ENCODE measurements at regions not wholly inside any gene's neighbourhood (a gene's known extent, or its start where the extent isn't known, plus 50 kb on each side); places are given as distances from the start of the nearest gene placed in this dataset.
"Not testable (repeated sequence)": the region's sequence is repeated elsewhere in the genome, so short reads cannot be mapped to it uniquely, and the experiment has no call there.

DNA sequence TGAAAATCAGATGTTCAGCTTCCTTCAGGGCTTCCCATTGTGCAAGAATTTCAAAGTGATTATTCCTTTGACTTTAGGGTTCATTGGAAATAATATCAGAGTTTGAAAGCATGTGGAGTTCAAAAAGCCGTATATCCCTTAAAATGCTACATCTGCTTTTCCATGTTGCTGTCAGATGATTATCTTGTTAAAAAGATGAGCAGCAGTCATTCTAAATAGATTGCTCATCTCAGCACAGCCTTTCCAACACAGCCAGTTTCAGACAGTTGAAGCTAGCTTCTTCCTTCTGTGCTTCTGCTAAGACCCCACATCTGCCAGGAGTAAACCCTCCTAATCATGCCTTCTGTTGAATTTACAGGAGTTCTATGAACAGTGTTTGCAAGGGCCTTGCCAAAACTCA lies 204.4 kb upstream of the PTER start:
- no peaks in the 10 kb centered on the region for H3K27me3 ChIP-seq (ENCODE audit: control insufficient read depth, insufficient read depth, low read length)
- H3K36me3 ChIP-seq (replicated peaks; ENCODE audit: control insufficient read depth, insufficient read depth, low read length): no peaks in the 10 kb centered on the region
- no peak for DNase-seq
- no peak overlapping the region for H3K4me3 ChIP-seq (ENCODE audit: insufficient read depth, low read depth, low read length)

DNA sequence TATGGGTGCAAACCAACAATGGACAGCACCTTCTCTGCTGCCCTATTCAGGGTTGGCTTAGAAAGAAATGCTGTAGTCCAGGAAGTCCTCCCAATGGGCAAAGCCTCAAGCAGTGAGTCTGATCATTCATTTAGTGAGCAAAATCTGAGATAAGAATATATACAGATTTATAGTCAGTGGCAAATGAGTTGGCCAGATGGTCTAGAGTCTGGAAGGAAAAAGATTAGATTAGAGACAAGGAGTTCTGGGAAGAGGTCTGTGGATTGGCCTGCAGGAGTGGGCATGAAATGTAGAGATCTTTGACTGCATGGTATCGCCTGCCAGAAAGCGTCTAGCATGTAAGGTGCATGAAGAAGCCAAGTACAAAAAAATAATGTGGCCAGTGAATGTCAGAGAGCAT lies 201.9 kb upstream of the PTER start:
- DNase-seq: no peak
- no peaks in the 10 kb centered on the region for H3K36me3 ChIP-seq (replicated peaks; ENCODE audit: control insufficient read depth, insufficient read depth, low read length)
- H3K4me3 ChIP-seq (ENCODE audit: insufficient read depth, low read depth, low read length): no peak overlapping the region
- H3K27me3 ChIP-seq (ENCODE audit: control insufficient read depth, insufficient read depth, low read length): no peaks in the 10 kb centered on the region

DNA sequence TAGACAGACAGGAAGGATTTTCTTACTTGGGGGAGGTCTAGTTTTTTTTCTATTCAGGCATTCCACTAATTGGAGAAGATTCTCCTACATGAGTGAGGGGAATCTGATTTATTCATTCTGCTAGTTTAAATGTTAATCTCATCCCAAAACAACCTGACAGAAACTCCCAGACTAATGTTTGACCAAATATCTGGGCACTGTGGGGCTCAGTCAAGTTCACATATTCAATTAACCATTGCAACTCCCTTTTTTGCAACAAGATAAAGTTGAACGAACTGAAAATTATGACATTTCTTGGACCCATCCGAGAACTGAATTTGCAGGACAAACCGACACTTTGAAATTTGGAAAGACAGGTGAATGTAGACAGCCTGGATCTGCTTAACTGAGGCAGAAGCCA lies 194.4 kb upstream of the PTER start:
- Histone ChIP-seq H3K4me3 (ENCODE audit: insufficient read depth, low read depth, low read length) (no peak overlapping the region), H3K36me3 (replicated peaks; ENCODE audit: control insufficient read depth, insufficient read depth, low read length) (no peaks in the 10 kb centered on the region), H3K27me3 (ENCODE audit: control insufficient read depth, insufficient read depth, low read length) (no peaks in the 10 kb centered on the region)
- no peak for DNase-seq

DNA sequence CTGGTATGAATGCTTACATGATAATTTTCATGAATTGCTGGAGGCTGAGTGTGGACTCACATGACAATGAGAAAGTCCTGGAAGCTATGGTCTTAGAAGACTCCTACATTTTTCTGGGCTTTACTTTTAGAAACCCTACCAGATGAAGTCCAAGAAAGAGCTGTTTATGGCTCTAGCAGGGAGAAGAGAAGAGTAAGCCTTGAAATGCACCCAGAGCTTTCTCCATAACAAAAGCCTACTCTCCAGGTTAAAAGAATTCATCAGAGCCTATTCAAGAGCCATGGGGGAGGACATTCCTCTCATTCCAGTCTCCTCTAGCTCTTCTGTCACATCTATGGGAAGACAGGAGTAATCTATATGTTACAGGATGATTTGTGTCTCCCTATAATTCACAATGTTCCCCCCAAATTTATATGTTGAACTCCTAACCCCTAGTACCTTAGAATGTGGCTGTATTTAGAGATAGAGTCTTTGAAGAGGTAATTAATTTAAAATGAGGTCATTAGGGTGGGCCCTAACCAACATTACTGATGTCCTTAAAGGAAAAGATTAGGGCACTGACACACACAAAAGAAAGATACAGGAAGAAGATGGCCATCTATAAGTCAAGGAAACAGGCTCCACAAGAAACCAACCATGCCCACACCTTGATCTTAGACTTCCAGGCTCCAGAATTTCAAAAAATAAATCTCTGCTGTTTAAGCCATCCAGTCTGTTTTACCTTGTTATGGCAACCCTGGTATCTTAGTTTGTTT lies 193.8 kb upstream of the PTER start:
- no peaks in the 10 kb centered on the region for H3K27me3 ChIP-seq (ENCODE audit: control insufficient read depth, insufficient read depth, low read length)
- H3K4me3 ChIP-seq (ENCODE audit: insufficient read depth, low read depth, low read length): no peak overlapping the region
- H3K36me3 ChIP-seq (replicated peaks; ENCODE audit: control insufficient read depth, insufficient read depth, low read length): no peaks in the 10 kb centered on the region
- DNase-seq: peak; percentile 71

DNA sequence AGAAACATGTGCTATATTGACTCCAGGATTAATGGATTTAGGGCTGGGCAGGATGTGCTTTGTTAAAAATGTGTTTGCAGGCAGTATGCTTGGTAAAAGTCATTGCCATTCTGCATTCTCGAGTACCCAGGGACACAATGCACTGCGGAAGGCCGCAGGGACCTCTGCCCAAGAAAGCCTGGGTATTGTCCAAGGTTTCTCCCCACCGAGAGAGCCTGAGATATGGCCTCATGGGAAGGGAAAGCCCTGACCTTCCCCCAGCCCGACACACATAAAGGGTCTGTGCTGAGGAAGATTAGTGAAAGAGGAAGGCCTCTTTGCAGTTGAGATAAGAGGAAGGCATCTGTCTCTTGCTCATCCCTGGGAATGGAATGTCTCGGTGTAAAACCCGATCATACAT lies 186.7 kb upstream of the PTER start:
- DNase-seq; H3K27me3 ChIP-seq (ENCODE audit: control insufficient read depth, insufficient read depth, low read length); H3K4me3 ChIP-seq (ENCODE audit: insufficient read depth, low read depth, low read length); H3K36me3 ChIP-seq (replicated peaks; ENCODE audit: control insufficient read depth, insufficient read depth, low read length): not testable (repeated sequence)

DNA sequence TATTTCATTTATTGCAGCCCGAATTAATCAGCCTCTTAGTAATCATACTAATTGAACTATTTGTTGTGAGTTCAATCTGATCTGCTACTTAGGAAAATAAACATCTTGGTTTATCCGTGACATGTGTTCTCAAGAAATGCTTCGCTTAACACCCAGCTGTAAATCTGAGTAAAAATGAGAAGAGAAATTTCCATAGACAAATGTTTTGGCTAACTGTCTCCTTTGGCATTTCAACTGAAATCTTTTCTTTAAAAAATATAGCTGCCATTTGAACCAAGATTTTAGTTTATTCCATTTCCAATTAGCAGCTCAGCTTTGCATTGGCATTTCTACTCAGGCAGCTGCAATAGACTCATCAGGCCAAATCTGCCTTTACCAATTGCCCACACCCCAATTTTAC lies 180.5 kb upstream of the PTER start:
- no peaks in the 10 kb centered on the region for H3K27me3 ChIP-seq (ENCODE audit: control insufficient read depth, insufficient read depth, low read length)
- no peak for DNase-seq
- H3K36me3 ChIP-seq (replicated peaks; ENCODE audit: control insufficient read depth, insufficient read depth, low read length): no peaks in the 10 kb centered on the region
- H3K4me3 ChIP-seq (ENCODE audit: insufficient read depth, low read depth, low read length): no peak overlapping the region

DNA sequence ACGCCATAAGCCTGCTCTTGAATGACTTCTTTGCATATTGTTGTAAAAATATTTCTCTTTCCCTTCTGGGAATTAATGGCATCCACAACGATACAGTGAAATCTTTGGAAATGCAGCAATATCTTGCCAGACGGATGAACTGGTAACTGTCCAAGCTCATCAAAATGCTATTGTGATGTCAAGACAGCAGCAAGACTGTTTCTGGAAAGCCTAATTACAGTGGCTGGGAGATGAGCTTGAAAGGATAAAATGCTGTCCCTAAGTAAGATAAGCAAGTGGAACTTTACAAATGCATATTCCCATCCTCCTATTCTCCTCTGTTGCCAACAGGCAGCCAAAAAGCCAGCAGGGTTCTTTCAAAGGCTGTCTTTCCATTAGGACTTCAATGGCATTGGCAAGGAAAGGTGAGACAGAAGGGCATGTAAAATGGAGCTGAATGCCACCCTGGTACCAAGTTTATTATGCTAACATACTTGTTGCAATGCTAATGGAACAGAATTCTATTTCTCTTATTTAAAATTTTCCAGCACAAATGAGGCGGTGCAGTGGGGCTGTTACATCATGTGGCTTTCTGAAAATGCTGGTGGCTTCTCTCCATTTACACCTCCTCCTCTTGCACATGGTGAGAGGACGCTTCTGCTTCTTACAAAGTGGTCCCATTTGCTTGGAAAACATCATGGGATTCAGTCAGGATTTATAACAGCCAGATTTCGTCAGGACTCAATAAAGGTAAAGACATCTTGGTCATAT lies 178.3 kb upstream of the PTER start:
- H3K27me3 ChIP-seq (ENCODE audit: control insufficient read depth, insufficient read depth, low read length): no peaks in the 10 kb centered on the region
- H3K4me3 ChIP-seq (ENCODE audit: insufficient read depth, low read depth, low read length): no peak overlapping the region
- H3K36me3 ChIP-seq (replicated peaks; ENCODE audit: control insufficient read depth, insufficient read depth, low read length): no peaks in the 10 kb centered on the region
- DNase-seq: no peak

DNA sequence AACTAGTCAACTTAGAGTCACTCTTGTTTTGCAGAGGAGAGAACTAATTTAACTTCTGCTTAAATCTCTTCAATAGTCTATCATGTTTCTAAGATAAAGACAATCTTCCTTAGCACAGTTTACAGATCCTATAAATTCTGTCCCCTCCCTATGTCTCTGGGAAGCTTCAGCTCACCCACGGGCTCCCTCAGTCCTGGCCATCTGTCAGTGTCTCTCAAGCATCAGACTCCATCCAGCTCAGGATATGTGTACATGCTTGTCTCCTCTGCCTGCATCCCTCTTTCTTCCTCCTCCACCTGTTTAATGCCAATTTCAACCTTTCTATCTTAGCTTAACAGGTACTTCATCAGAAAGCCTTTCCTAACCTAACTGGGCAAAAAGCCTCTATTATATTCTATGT lies 177.1 kb upstream of the PTER start:
- no peak for DNase-seq
- no peak overlapping the region for H3K4me3 ChIP-seq (ENCODE audit: insufficient read depth, low read depth, low read length)
- no peaks in the 10 kb centered on the region for H3K27me3 ChIP-seq (ENCODE audit: control insufficient read depth, insufficient read depth, low read length)
- no peaks in the 10 kb centered on the region for H3K36me3 ChIP-seq (replicated peaks; ENCODE audit: control insufficient read depth, insufficient read depth, low read length)

DNA sequence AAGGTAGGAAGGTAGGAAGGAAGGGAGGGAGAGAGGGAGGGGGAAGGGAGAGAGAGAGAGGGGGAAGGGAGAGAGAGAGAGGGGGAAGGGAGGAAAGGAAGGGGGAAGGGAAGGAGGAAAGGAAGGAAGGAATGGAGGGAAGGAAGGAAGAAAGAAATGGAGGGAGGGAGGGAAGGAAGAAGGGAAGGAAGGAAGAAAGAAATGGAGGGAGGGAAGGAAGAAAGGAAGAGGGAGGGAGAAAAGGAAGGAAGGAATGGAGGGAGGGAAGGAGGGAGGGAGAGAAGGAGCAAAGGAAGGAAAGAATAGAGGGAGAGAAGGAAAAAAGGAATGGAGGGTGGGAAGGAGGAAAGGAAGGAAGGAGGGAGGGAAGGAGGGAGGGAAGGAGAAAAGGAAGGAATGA lies 176.4 kb upstream of the PTER start:
- Histone ChIP-seq H3K27me3 (ENCODE audit: control insufficient read depth, insufficient read depth, low read length) (no peaks in the 10 kb centered on the region), H3K4me3 (ENCODE audit: insufficient read depth, low read depth, low read length) (no peak overlapping the region), H3K36me3 (replicated peaks; ENCODE audit: control insufficient read depth, insufficient read depth, low read length) (no peaks in the 10 kb centered on the region)
- DNase-seq: no peak

DNA sequence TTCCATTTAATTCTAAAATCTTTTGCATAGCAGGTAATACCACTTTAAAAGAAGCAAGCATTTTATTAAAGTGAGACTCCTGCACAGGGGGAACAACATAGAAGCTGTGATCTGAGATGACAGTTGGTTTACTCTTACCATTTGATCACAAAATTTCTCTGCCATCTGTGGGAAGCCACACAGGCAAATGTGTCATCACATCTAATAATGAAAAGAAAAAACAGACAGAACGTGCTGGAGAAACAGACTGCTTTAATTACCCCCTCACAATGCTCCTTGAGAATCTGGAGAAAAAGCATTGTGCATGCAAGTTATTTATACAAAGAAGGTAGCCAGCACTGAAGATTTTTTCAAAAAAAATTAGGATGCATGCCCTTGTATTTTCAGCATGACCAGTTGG lies 165.2 kb upstream of the PTER start:
- H3K27me3 ChIP-seq (ENCODE audit: control insufficient read depth, insufficient read depth, low read length): no peaks in the 10 kb centered on the region
- H3K4me3 ChIP-seq (ENCODE audit: insufficient read depth, low read depth, low read length): no peak overlapping the region
- DNase-seq: no peak
- no peaks in the 10 kb centered on the region for H3K36me3 ChIP-seq (replicated peaks; ENCODE audit: control insufficient read depth, insufficient read depth, low read length)

DNA sequence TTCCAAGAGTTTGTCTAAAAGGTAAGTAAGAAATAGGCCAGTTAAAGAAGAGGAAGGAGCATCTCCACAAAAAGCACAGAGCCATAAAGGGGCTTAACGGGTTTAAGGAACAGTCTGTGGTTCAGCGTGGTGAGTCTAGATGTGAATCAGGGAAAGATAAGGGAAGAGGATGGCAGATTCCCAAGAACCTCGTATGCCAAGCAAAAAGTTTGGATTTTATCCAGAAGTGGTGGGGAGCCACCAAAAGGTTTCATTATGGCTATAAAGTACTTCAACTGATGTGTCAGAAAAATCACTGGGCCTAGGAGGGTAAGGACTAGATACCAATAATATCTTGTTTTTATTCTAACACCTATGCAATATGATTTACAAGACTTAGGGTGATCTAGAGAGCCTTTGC lies 161.9 kb upstream of the PTER start:
- no peaks in the 10 kb centered on the region for H3K36me3 ChIP-seq (replicated peaks; ENCODE audit: control insufficient read depth, insufficient read depth, low read length)

DNA sequence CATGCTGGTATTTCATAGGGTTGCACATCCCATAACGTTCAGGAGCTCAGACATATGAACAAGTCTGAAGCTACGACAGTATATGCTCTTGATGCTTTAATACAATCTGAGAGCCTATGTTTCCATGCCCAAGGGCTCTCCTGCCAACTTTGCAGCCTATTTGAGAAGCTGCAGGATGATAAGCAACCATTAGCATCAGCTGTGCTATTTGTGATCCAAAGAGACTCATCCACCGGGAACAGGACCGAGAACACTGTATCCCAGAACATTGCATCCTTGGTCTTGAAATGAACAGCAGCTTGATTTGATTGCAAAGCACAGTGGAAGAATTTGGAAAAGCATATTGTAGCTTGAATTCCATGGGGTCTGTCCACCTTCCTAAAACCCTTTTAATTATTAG lies 156.2 kb upstream of the PTER start:
- H3K27me3 ChIP-seq (ENCODE audit: control insufficient read depth, insufficient read depth, low read length): no peaks in the 10 kb centered on the region
- DNase-seq: no peak
- H3K36me3 ChIP-seq (replicated peaks; ENCODE audit: control insufficient read depth, insufficient read depth, low read length): no peaks in the 10 kb centered on the region
- H3K4me3 ChIP-seq (ENCODE audit: insufficient read depth, low read depth, low read length): no peak overlapping the region

More for the DNA sequence above, 161.9 kb upstream of the PTER start:
- no peak overlapping the region for H3K4me3 ChIP-seq (ENCODE audit: insufficient read depth, low read depth, low read length)
- H3K27me3 ChIP-seq (ENCODE audit: control insufficient read depth, insufficient read depth, low read length): no peaks in the 10 kb centered on the region
- DNase-seq: no peak

DNA sequence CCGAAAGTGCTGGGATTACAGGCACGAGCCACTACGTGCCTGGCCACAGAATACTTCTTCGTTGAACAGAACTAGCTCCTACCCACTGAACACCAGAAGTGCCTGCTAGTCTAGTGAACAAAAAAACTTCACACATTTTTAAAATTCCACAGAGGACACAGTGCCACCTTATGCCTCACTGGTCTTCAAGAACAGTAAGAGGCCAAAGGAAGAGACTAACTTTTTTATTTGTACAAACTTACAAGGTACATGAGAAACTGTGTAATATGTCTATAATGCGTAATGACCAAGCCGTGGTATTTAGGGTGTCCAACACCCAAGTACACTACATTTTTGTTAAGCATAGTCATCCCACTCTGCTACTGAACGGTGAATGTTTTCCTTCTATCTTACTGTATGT lies 144.4 kb upstream of the PTER start:
- H3K27me3 ChIP-seq (ENCODE audit: control insufficient read depth, insufficient read depth, low read length): no peaks in the 10 kb centered on the region
- DNase-seq: no peak
- no peaks in the 10 kb centered on the region for H3K36me3 ChIP-seq (replicated peaks; ENCODE audit: control insufficient read depth, insufficient read depth, low read length)
- H3K4me3 ChIP-seq (ENCODE audit: insufficient read depth, low read depth, low read length): no peak overlapping the region

DNA sequence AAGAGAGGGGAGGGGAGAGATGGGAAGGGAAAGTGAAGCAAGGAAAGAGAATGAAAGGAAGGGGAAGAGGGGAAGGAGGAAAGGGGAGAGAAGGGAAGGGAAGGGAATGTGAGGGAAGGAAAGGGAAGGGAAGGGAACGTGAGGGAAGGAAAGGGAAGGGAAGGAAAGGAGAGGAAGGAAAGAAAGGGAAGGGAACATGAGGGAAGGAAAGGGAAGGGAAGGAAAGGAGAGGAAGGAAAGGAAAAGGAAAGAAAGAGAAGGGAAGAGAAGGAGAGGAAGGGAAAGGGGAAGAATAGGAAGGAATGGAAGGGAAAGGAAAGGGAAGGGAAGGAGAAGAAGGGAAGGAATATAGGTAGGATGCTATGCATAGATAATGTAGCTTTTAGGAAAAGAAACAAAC lies 139.7 kb upstream of the PTER start:
- Histone ChIP-seq H3K27me3 (ENCODE audit: control insufficient read depth, insufficient read depth, low read length) (no peaks in the 10 kb centered on the region), H3K4me3 (ENCODE audit: insufficient read depth, low read depth, low read length) (no peak overlapping the region), H3K36me3 (replicated peaks; ENCODE audit: control insufficient read depth, insufficient read depth, low read length) (no peaks in the 10 kb centered on the region)
- DNase-seq: no peak

DNA sequence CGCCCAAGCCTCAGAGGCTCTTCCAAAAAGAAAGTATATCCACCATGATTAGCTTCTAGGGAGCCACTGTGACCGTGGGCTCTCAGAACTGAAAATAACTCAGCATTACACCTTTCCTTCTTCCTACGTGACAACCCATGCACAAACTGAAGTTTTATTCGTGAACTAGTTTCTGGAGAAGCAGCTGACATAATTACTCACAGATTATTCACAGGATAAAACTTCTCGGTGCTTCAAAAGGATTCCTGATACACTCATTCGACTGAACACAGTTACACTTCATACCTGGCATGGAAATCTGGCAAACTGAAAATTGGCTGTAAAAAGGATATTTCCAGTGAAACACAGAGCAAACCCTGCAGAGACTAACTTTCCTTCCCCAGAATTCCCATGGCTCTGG lies 139.2 kb upstream of the PTER start:
- Histone ChIP-seq H3K27me3 (ENCODE audit: control insufficient read depth, insufficient read depth, low read length) (no peaks in the 10 kb centered on the region), H3K36me3 (replicated peaks; ENCODE audit: control insufficient read depth, insufficient read depth, low read length) (no peaks in the 10 kb centered on the region), H3K4me3 (ENCODE audit: insufficient read depth, low read depth, low read length) (no peak overlapping the region)
- no peak for DNase-seq

Measured in H7 (cell line).